Trophoblast cell (in vitro differentiated cells and primary cell): ENCODE measurements at regions not wholly inside any gene's neighbourhood (a gene's known extent, or its start where the extent isn't known, plus 50 kb on each side); places are given as distances from the start of the nearest gene placed in this dataset.

Source experiments
- DNase-seq, 2 donors: peaks; one replicate each; pipeline ENCODE4 v3.0.0-alpha.2; 2016
- H2AFZ ChIP-seq: 2 replicates; pipeline ENCODE4 v1.6.1; 2013; ENCODE audit warnings: low read length, moderate library complexity, mild to moderate bottlenecking; ENCODE audit not compliant: insufficient read depth, poor library complexity
- H2AK5ac ChIP-seq: 2 replicates; pipeline ENCODE4 v1.6.1; 2013; ENCODE audit warnings: mild to moderate bottlenecking, low read length
- H2BK120ac ChIP-seq: 2 replicates; pipeline ENCODE4 v1.6.1; 2013; ENCODE audit warnings: low read length, mild to moderate bottlenecking, moderate library complexity; ENCODE audit not compliant: insufficient read depth, poor library complexity
- H2BK12ac ChIP-seq: 2 replicates; pipeline ENCODE4 v1.6.1; 2013; ENCODE audit warnings: mild to moderate bottlenecking, low read length, moderate library complexity
- H2BK5ac ChIP-seq: 2 replicates; pipeline ENCODE4 v1.6.1; 2013; ENCODE audit warnings: low read length, low read depth, moderate library complexity, mild to moderate bottlenecking; ENCODE audit not compliant: poor library complexity
- H3K14ac ChIP-seq: 2 replicates; pipeline ENCODE4 v1.6.1; 2013; ENCODE audit warnings: mild to moderate bottlenecking, low read length
- H3K18ac ChIP-seq: 2 replicates; pipeline ENCODE4 v1.6.1; 2013; ENCODE audit warnings: mild to moderate bottlenecking, low read length
- H3K23ac ChIP-seq: 2 replicates; pipeline ENCODE4 v1.6.1; 2013; ENCODE audit warnings: low read length
- H3K27ac ChIP-seq: 2 replicates; pipeline ENCODE4 v1.5.1; 2013; ENCODE audit warnings: low read depth, mild to moderate bottlenecking, inconsistent platforms, low read length, moderate library complexity
- H3K27me3 ChIP-seq: 2 replicates; pipeline ENCODE4 v1.6.1; 2013; ENCODE audit warnings: inconsistent platforms, mild to moderate bottlenecking, low read length, moderate library complexity; ENCODE audit not compliant: insufficient read depth
- H3K36me3 ChIP-seq, 2 experiments: 1 replicate in 1 of 2; 2 replicates in 1 of 2; pipeline ENCODE4 v1.6.1; 2013; ENCODE audit warnings: low read length in 2 of 2, mild to moderate bottlenecking in 2 of 2, moderate library complexity in 1 of 2; ENCODE audit not compliant: insufficient read depth in 2 of 2, control insufficient read depth in 1 of 2
- H3K4ac ChIP-seq: 2 replicates; pipeline ENCODE4 v1.6.1; 2013; ENCODE audit warnings: low read depth, mild to moderate bottlenecking, low read length, moderate library complexity
- H3K4me1 ChIP-seq, 2 experiments: 1 replicate in 1 of 2; 2 replicates in 1 of 2; pipeline ENCODE4 v1.6.1; 2013; ENCODE audit warnings: low read length in 2 of 2, mild to moderate bottlenecking in 2 of 2, moderate library complexity in 1 of 2; ENCODE audit not compliant: insufficient read depth in 2 of 2, control insufficient read depth in 1 of 2
- H3K4me2 ChIP-seq: 2 replicates; pipeline ENCODE4 v1.6.1; 2013; ENCODE audit warnings: inconsistent platforms, mild to moderate bottlenecking, low read length, moderate library complexity
- H3K4me3 ChIP-seq: 2 replicates; pipeline ENCODE4 v1.5.1; 2013; ENCODE audit warnings: mild to moderate bottlenecking, low read depth, low read length, inconsistent platforms
- H3K79me1 ChIP-seq: one replicate; pipeline ENCODE4 v1.6.1; 2013; ENCODE audit warnings: low read length
- H3K79me2 ChIP-seq: 2 replicates; pipeline ENCODE4 v1.6.1; 2013; ENCODE audit warnings: low read length, mild to moderate bottlenecking; ENCODE audit not compliant: control insufficient read depth, insufficient read depth, poor library complexity
- H3K9ac ChIP-seq: 2 replicates; pipeline ENCODE4 v1.6.1; 2013; ENCODE audit warnings: mild to moderate bottlenecking, low read length
- H3K9me3 ChIP-seq: 2 replicates; pipeline ENCODE4 v1.6.1; 2013; ENCODE audit warnings: low read depth, mild to moderate bottlenecking, control low read depth, inconsistent platforms, low read length; ENCODE audit not compliant: insufficient read depth
- H4K12ac ChIP-seq: 2 replicates; pipeline ENCODE4 v1.6.1; 2013; ENCODE audit warnings: low read depth, mild to moderate bottlenecking, low read length, moderate library complexity
- H4K8ac ChIP-seq: 2 replicates; pipeline ENCODE4 v1.6.1; 2013; ENCODE audit warnings: low read depth, mild to moderate bottlenecking, low read length, moderate library complexity
- H4K91ac ChIP-seq: one replicate; pipeline ENCODE4 v1.6.1; 2013; ENCODE audit warnings: low read depth, mild to moderate bottlenecking, low read length, moderate library complexity
- WGBS: extraction: QIAGEN DNeasy Blood & Tissue Kit; methylation state at CpG from one replicate; pipeline ENCODE4 v1.1.7; 2013; ENCODE audit warnings: missing lambda C conversion rate; ENCODE audit not compliant: insufficient read length, insufficient coverage; ENCODE audit errors: extremely low coverage; 5-methylcytosine and 5-hydroxymethylcytosine counted together

- no peaks in the 10 kb centered on the region for H3K27me3 ChIP-seq
- no peak overlapping the region for H3K4me3 ChIP-seq
- no peak overlapping the region for H3K27ac ChIP-seq
- no peak overlapping the region for H2AFZ ChIP-seq
- no peaks in the 10 kb centered on the region for H3K79me1 ChIP-seq
- no peak overlapping the region for H3K4ac ChIP-seq
- H2BK12ac ChIP-seq, result no peak overlapping the region
- H3K36me3 ChIP-seq, result no peaks in the 10 kb centered on the region
- no peak overlapping the region for H3K18ac ChIP-seq
- peaks cover 6% of the 10 kb centered on the region for H3K9me3 ChIP-seq
- H3K9ac ChIP-seq, result no peak overlapping the region
- no peak overlapping the region for H4K91ac ChIP-seq
- no peak overlapping the region for H2BK120ac ChIP-seq
- H4K12ac ChIP-seq, result no peak overlapping the region
- H3K4me1 ChIP-seq, result no peaks in the 10 kb centered on the region
- H2BK5ac ChIP-seq, result no peak overlapping the region
- no CpG with 5 or more reads among the region's 14 CpGs for WGBS
- DNase-seq, result no peak
- no peak overlapping the region for H3K23ac ChIP-seq
- H2AK5ac ChIP-seq, result no peak overlapping the region
- no peaks in the 10 kb centered on the region for H3K79me2 ChIP-seq
- H3K14ac ChIP-seq, result no peak overlapping the region
- no peak overlapping the region for H4K8ac ChIP-seq
- H3K4me2 ChIP-seq, result no peak overlapping the region
Observed at GRCh38 chr10:130233035-130233360, 96.8 kb downstream of the GLRX3 start.

GRCh38 chr10:130233426-130233825, 97.2 kb downstream of the GLRX3 start:
- Histone ChIP-seq H3K23ac (no peak overlapping the region), H2AK5ac (no peak overlapping the region), H4K91ac (no peak overlapping the region), H3K9ac (peak overlapping the region; percentile 18), H3K27me3 (no peaks in the 10 kb centered on the region), H4K8ac (no peak overlapping the region), H3K18ac (no peak overlapping the region), H2BK12ac (no peak overlapping the region), H2BK120ac (no peak overlapping the region), H2AFZ (no peak overlapping the region), H2BK5ac (no peak overlapping the region), H3K79me2 (no peaks in the 10 kb centered on the region), H3K79me1 (no peaks in the 10 kb centered on the region), H4K12ac (no peak overlapping the region), H3K36me3 (no peaks in the 10 kb centered on the region), H3K9me3 (peaks cover 6% of the 10 kb centered on the region), H3K4me3 (no peak overlapping the region), H3K14ac (no peak overlapping the region), H3K4me1 (no peaks in the 10 kb centered on the region), H3K4me2 (no peak overlapping the region), H3K27ac (no peak overlapping the region), H3K4ac (no peak overlapping the region)
- DNase-seq, result no peak
- no CpG with 5 or more reads among the region's 8 CpGs for WGBS

GRCh38 chr10:130234171-130234965, 98.2 kb downstream of the GLRX3 start:
- no CpG with 5 or more reads among the region's 10 CpGs for WGBS

GRCh38 chr10:130236711-130237110, 100.5 kb downstream of the GLRX3 start:
- no peak for DNase-seq
- Histone ChIP-seq H3K23ac (no peak overlapping the region), H3K4ac (no peak overlapping the region), H3K18ac (no peak overlapping the region), H3K4me3 (no peak overlapping the region), H4K12ac (no peak overlapping the region), H2BK5ac (no peak overlapping the region), H3K27ac (no peak overlapping the region), H2AFZ (no peak overlapping the region), H2AK5ac (no peak overlapping the region), H4K91ac (no peak overlapping the region), H3K9ac (no peak overlapping the region), H3K14ac (no peak overlapping the region), H3K36me3 (no peaks in the 10 kb centered on the region), H2BK12ac (no peak overlapping the region), H3K9me3 (peaks cover 4% of the 10 kb centered on the region), H2BK120ac (no peak overlapping the region), H4K8ac (no peak overlapping the region), H3K4me1 (no peaks in the 10 kb centered on the region), H3K27me3 (no peaks in the 10 kb centered on the region), H3K4me2 (no peak overlapping the region), H3K79me2 (no peaks in the 10 kb centered on the region), H3K79me1 (no peaks in the 10 kb centered on the region)
- no CpG with 5 or more reads among the region's 1 CpG for WGBS

More at GRCh38 chr10:130234171-130234965, 98.2 kb downstream of the GLRX3 start:
- H3K27me3 ChIP-seq, result no peaks in the 10 kb centered on the region
- H3K27ac ChIP-seq, result no peak overlapping the region
- no peaks in the 10 kb centered on the region for H3K79me2 ChIP-seq
- no peak overlapping the region for H4K91ac ChIP-seq
- no peak overlapping the region for H3K4me3 ChIP-seq
- H2AFZ ChIP-seq, result no peak overlapping the region
- H3K18ac ChIP-seq, result no peak overlapping the region
- no peak overlapping the region for H2BK120ac ChIP-seq
- no peak overlapping the region for H4K12ac ChIP-seq
- H3K79me1 ChIP-seq, result no peaks in the 10 kb centered on the region
- H3K4me1 ChIP-seq, result no peaks in the 10 kb centered on the region
- no peak overlapping the region for H4K8ac ChIP-seq
- H3K36me3 ChIP-seq, result no peaks in the 10 kb centered on the region
- no peak overlapping the region for H3K4ac ChIP-seq
- peaks cover 4% of the 10 kb centered on the region for H3K9me3 ChIP-seq
- no peak overlapping the region for H2BK12ac ChIP-seq
- no peak overlapping the region for H3K9ac ChIP-seq
- no peak overlapping the region for H2BK5ac ChIP-seq
- no peak overlapping the region for H2AK5ac ChIP-seq
- no peak overlapping the region for H3K14ac ChIP-seq
- DNase-seq, result no peak
- no peak overlapping the region for H3K4me2 ChIP-seq
- H3K23ac ChIP-seq, result no peak overlapping the region
